ENCODE measurements at regions not wholly inside any gene's neighbourhood (a gene's known extent, or its start where the extent isn't known, plus 50 kb on each side); places are given as distances from the start of the nearest gene placed in this dataset.
"Not testable (repeated sequence)": the region's sequence is repeated elsewhere in the genome, so short reads cannot be mapped to it uniquely, and the experiment has no call there.

GRCh38 chr2:2797797-2798196 lies 466.7 kb upstream of the MYT1L start:
- DNase-seq (ENCODE audit: low spot score), result no peak

- DNase-seq (ENCODE audit: low spot score), result no peak
These were observed 465.1 kb upstream of the MYT1L start for GRCh38 chr2:2796207-2796606.

- DNase-seq (ENCODE audit: low spot score), result no peak
These were observed 464.5 kb upstream of the MYT1L start for GRCh38 chr2:2795438-2796091.

- DNase-seq (ENCODE audit: low spot score), result peak; percentile 3
These were observed 463.0 kb upstream of the MYT1L start for GRCh38 chr2:2793925-2794560.

GRCh38 chr2:2793514-2793913 lies 462.4 kb upstream of the MYT1L start:
- peak; percentile 7 for DNase-seq (ENCODE audit: low spot score)

GRCh38 chr2:2791606-2792005 lies 460.5 kb upstream of the MYT1L start:
- DNase-seq (ENCODE audit: low spot score), result no peak

GRCh38 chr2:2791031-2791430 lies 460.0 kb upstream of the MYT1L start:
- no peak for DNase-seq (ENCODE audit: low spot score)

- DNase-seq (ENCODE audit: low spot score), result no peak
These were observed 457.0 kb upstream of the MYT1L start for GRCh38 chr2:2788076-2788475.

- no peak for DNase-seq (ENCODE audit: low spot score)
These were observed 456.3 kb upstream of the MYT1L start for GRCh38 chr2:2787301-2787907.

GRCh38 chr2:2782007-2782406 lies 450.9 kb upstream of the MYT1L start:
- DNase-seq (ENCODE audit: low spot score), result no peak

- DNase-seq (ENCODE audit: low spot score), result no peak
These were observed 448.7 kb upstream of the MYT1L start for GRCh38 chr2:2779727-2780126.

- no peak for DNase-seq (ENCODE audit: low spot score)
These were observed 446.8 kb upstream of the MYT1L start for GRCh38 chr2:2777876-2778275.

GRCh38 chr2:2777213-2777612 lies 446.1 kb upstream of the MYT1L start:
- DNase-seq (ENCODE audit: low spot score), result no peak

GRCh38 chr2:2775018-2775417 lies 443.9 kb upstream of the MYT1L start:
- no peak for DNase-seq (ENCODE audit: low spot score)

GRCh38 chr2:2773692-2774091 lies 442.6 kb upstream of the MYT1L start:
- DNase-seq (ENCODE audit: low spot score), result no peak

GRCh38 chr2:2773080-2773479 lies 442.0 kb upstream of the MYT1L start:
- DNase-seq (ENCODE audit: low spot score), result not testable (repeated sequence)

GRCh38 chr2:2771721-2772411 lies 440.8 kb upstream of the MYT1L start:
- no peak for DNase-seq (ENCODE audit: low spot score)

GRCh38 chr2:2769481-2770431 lies 438.7 kb upstream of the MYT1L start:
- peak; percentile 67 for DNase-seq (ENCODE audit: low spot score)

- no peak for DNase-seq (ENCODE audit: low spot score)
These were observed 437.4 kb upstream of the MYT1L start for GRCh38 chr2:2768476-2768875.

GRCh38 chr2:2767837-2768236 lies 436.8 kb upstream of the MYT1L start:
- no peak for DNase-seq (ENCODE audit: low spot score)

- no peak for DNase-seq (ENCODE audit: low spot score)
These were observed 434.9 kb upstream of the MYT1L start for GRCh38 chr2:2765839-2766495.
